ENCODE measurements at regions not wholly inside any gene's neighbourhood (a gene's known extent, or its start where the extent isn't known, plus 50 kb on each side); places are given as distances from the start of the nearest gene placed in this dataset.

DNA sequence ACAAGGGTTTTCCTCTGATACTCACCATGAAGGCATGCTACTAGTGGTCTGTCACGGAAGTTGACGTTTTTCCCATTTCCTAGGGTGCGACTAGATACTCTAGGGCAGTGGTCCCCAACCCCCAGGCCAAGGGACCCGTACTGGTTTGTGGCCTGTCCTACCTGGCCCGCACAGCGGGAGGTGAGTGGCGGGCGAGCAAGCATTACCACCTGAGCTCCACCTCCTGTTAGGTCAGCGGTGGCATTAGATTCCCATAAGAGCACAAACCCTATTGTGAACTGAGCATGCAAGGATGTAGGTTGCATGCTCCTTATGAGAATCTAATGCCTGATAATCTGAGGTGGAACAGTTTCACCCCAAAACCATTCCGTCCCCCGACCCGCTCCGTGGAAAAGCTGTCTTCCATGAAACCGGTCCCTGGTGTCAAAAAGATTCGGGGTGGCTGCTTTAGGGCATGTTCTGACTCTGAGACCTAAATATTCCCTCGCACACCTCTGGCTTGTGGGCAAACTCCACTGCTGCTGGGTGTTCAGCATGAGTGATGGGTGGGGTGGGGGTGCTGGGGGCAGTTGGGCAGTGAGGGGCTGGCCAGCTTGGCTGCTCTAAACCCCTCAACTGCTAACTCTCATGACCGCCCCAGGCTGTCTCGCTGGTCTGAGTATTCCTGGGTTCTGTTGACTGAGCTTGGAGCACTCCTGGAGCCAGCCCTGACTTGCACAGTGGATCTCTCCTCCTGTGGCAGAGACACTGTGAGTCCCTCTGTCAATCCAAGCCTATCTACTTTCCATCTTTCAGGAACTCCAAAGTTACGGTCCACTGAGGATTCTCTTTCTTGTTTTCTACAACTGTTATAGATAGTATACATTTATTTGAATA is 78.3 kb upstream of the NEK6 start:
- Histone ChIP-seq H3K4me1 (ENCODE audit: insufficient read depth, low read length) (no peaks in the 10 kb centered on the region), H3K4me2 (ENCODE audit: insufficient read depth, low read length) (no peak overlapping the region), H4K20me1 (ENCODE audit: insufficient read depth, low read length) (no peaks in the 10 kb centered on the region), H2AFZ (ENCODE audit: low read depth, low read length) (no peak overlapping the region), H3K27ac (ENCODE audit: low read length) (no peak overlapping the region), H3K27me3 (ENCODE audit: insufficient read depth, low read length, poor library complexity) (no peaks in the 10 kb centered on the region), H3K4me3 (ENCODE audit: low read depth in 1 of 2, low read length in 2 of 2) (no peak overlapping the region), H3K9ac (ENCODE audit: low read depth, low read length) (no peak overlapping the region), H3K36me3 (ENCODE audit: insufficient read depth, low read length) (no peaks in the 10 kb centered on the region), H3K79me2 (ENCODE audit: insufficient read depth, low read length) (no peaks in the 10 kb centered on the region), H3K9me3 (ENCODE audit: insufficient read depth, low read length, severe bottlenecking) (no peaks in the 10 kb centered on the region)
- DNase-seq (no peak), ATAC-seq (ENCODE audit: insufficient read depth, low read depth) (no peak)
- no peak for TF ChIP-seq EZH2 (IDR thresholded peaks at IDR 0.05; ENCODE audit: borderline replicate concordance, low read depth, low read length, severe bottlenecking)
- TF ChIP-seq, protein P1, sequence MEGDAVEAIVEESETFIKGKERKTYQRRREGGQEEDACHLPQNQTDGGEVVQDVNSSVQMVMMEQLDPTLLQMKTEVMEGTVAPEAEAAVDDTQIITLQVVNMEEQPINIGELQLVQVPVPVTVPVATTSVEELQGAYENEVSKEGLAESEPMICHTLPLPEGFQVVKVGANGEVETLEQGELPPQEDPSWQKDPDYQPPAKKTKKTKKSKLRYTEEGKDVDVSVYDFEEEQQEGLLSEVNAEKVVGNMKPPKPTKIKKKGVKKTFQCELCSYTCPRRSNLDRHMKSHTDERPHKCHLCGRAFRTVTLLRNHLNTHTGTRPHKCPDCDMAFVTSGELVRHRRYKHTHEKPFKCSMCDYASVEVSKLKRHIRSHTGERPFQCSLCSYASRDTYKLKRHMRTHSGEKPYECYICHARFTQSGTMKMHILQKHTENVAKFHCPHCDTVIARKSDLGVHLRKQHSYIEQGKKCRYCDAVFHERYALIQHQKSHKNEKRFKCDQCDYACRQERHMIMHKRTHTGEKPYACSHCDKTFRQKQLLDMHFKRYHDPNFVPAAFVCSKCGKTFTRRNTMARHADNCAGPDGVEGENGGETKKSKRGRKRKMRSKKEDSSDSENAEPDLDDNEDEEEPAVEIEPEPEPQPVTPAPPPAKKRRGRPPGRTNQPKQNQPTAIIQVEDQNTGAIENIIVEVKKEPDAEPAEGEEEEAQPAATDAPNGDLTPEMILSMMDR (IDR thresholded peaks at IDR 0.05; ENCODE audit: borderline replicate concordance, extremely low read depth, low read length, poor library complexity, severe bottlenecking): no peak

DNA sequence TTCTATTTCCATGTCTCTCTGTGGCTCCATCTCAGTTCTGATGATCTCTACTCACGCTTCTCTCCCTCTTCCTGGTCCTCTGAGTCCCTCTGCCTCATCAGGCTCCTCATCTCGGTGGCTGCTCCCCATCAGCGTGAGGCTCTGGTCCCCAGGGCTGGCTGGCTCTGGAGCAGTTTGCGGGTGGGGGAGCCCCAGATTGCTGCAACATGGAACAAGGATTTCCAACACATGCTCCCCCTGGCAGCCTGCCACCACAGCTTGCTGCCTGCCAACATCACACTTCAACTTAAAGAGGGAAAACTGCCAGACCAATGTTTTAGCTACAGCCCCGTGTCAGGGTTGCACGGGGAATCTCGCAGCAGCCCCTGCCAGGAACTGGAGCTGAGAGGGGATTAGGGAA is 77.2 kb upstream of the NEK6 start:
- no peaks in the 10 kb centered on the region for H4K20me1 ChIP-seq (ENCODE audit: insufficient read depth, low read length)
- H3K4me3 ChIP-seq (ENCODE audit: low read depth in 1 of 2, low read length in 2 of 2): no peak overlapping the region
- no peak overlapping the region for H3K27ac ChIP-seq (ENCODE audit: low read length)
- no peak for TF ChIP-seq EZH2 (IDR thresholded peaks at IDR 0.05; ENCODE audit: borderline replicate concordance, low read depth, low read length, severe bottlenecking)
- TF ChIP-seq, protein P1 (IDR thresholded peaks at IDR 0.05; ENCODE audit: borderline replicate concordance, extremely low read depth, low read length, poor library complexity, severe bottlenecking): no peak
- ATAC-seq (ENCODE audit: insufficient read depth, low read depth): no peak
- H3K9me3 ChIP-seq (ENCODE audit: insufficient read depth, low read length, severe bottlenecking): no peaks in the 10 kb centered on the region
- no peaks in the 10 kb centered on the region for H3K27me3 ChIP-seq (ENCODE audit: insufficient read depth, low read length, poor library complexity)
- H3K79me2 ChIP-seq (ENCODE audit: insufficient read depth, low read length): no peaks in the 10 kb centered on the region
- H3K4me1 ChIP-seq (ENCODE audit: insufficient read depth, low read length): no peaks in the 10 kb centered on the region
- no peak overlapping the region for H3K4me2 ChIP-seq (ENCODE audit: insufficient read depth, low read length)
- H3K9ac ChIP-seq (ENCODE audit: low read depth, low read length): no peak overlapping the region
- no peak overlapping the region for H2AFZ ChIP-seq (ENCODE audit: low read depth, low read length)
- H3K36me3 ChIP-seq (ENCODE audit: insufficient read depth, low read length): no peaks in the 10 kb centered on the region
- DNase-seq: no peak

DNA sequence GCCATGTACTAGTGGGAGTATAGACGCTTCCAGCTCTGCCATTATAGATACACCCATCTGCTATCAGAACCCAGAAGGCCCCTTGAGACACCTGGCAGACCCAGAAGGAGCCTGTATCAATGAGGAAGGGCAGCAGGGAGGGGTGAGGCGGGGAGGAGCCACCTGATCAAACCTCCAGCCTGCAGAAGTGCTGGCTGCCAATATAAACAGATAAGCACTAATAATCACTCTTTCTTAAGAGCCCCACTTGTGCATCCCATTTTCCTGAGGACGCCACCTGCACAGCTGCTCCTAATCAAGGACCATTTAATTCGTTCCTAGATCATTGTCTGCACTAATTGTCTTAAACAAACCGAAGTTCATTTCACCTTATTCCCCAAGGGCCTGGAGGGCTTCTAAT is 75.0 kb upstream of the NEK6 start:
- Histone ChIP-seq H3K27ac (ENCODE audit: low read length) (no peak overlapping the region), H3K9ac (ENCODE audit: low read depth, low read length) (no peak overlapping the region), H3K79me2 (ENCODE audit: insufficient read depth, low read length) (no peaks in the 10 kb centered on the region), H3K4me1 (ENCODE audit: insufficient read depth, low read length) (no peaks in the 10 kb centered on the region), H2AFZ (ENCODE audit: low read depth, low read length) (no peak overlapping the region), H3K4me2 (ENCODE audit: insufficient read depth, low read length) (no peak overlapping the region), H3K4me3 (ENCODE audit: low read depth in 1 of 2, low read length in 2 of 2) (no peak overlapping the region), H3K36me3 (ENCODE audit: insufficient read depth, low read length) (no peaks in the 10 kb centered on the region), H3K27me3 (ENCODE audit: insufficient read depth, low read length, poor library complexity) (no peaks in the 10 kb centered on the region), H3K9me3 (ENCODE audit: insufficient read depth, low read length, severe bottlenecking) (no peaks in the 10 kb centered on the region), H4K20me1 (ENCODE audit: insufficient read depth, low read length) (no peaks in the 10 kb centered on the region)
- no peak for ATAC-seq (ENCODE audit: insufficient read depth, low read depth)
- TF ChIP-seq EZH2 (IDR thresholded peaks at IDR 0.05; ENCODE audit: borderline replicate concordance, low read depth, low read length, severe bottlenecking): no peak
- TF ChIP-seq, protein P1 (IDR thresholded peaks at IDR 0.05; ENCODE audit: borderline replicate concordance, extremely low read depth, low read length, poor library complexity, severe bottlenecking): no peak
- DNase-seq: no peak
